Prostate gland (tissue), 2 donors: ENCODE measurements at regions not wholly inside any gene's neighbourhood (a gene's known extent, or its start where the extent isn't known, plus 50 kb on each side); places are given as distances from the start of the nearest gene placed in this dataset.

Source experiments
- DNase-seq: peaks from one replicate; pipeline ENCODE4 v3.0.0-alpha.2; 2019; ENCODE audit warnings: low spot score
- H3K27ac ChIP-seq, 2 donors: fragments of 200-600 bp; sonication (generic); 2 replicates each; pipeline ENCODE4 v1.5.1; 2017 to 2019
- H3K27me3 ChIP-seq: fragments of 200-600 bp; sonication (generic); replicated peaks from 2 replicates; pipeline ENCODE4 v1.5.1; 2019; ENCODE audit not compliant: insufficient read depth
- H3K36me3 ChIP-seq, 2 donors: fragments of 200-600 bp; sonication (generic); 1 replicate in 1 of 2; 2 replicates in 1 of 2; pipeline versions ENCODE4 v1.5.1 to v1.8.1; 2017 to 2019
- H3K4me1 ChIP-seq: fragments of 200-600 bp; sonication (generic); replicated peaks from 2 replicates; pipeline ENCODE4 v1.5.1; 2019
- H3K4me3 ChIP-seq, 2 donors: fragments of 200-600 bp; sonication (generic); 2 replicates each; pipeline ENCODE4 v1.5.1; 2017 to 2019
- H3K9me3 ChIP-seq: fragments of 200-600 bp; sonication (generic); 2 replicates; pipeline ENCODE4 v1.5.1; 2017
- CTCF ChIP-seq, 4 experiments: fragments of 200-600 bp in 2 of 4; fragments of 450-650 bp in 2 of 4; sonication (generic) in 2 of 4; IDR thresholded peaks; 1 replicate in 3 of 4; 2 replicates in 1 of 4; pipeline ENCODE4 v1.5.1; 2016 to 2019; ENCODE audit warnings: antibody characterized with exemption in 4 of 4, mild to moderate bottlenecking in 2 of 4, moderate library complexity in 2 of 4
- POLR2A ChIP-seq: fragments of 450-650 bp; IDR thresholded peaks from one replicate; pipeline ENCODE4 v1.6.1; 2016; ENCODE audit warnings: antibody characterized with exemption, mild to moderate bottlenecking
- POLR2AphosphoS5 ChIP-seq: sonication (generic); formaldehyde crosslinking; IDR thresholded peaks from one replicate; pipeline ENCODE4 v1.6.1; 2017; ENCODE audit warnings: antibody characterized with exemption
- WGBS: methylation state at CpG from one replicate; pipeline ENCODE4 v1.1.5; 2018; 5-methylcytosine and 5-hydroxymethylcytosine counted together
- intact Hi-C: fragments of 100-400 bp; cut with DNase I; formaldehyde crosslinking; loops from one replicate; pipeline ENCODE4 v1.14.2; 2022

GRCh38 chr2:156892467-156893281 is 364.8 kb upstream of the GALNT5 start:
- peak; percentile 39 for DNase-seq
- peak overlapping the region; percentile 13 to 14 for H3K4me3 ChIP-seq
- 4% methylated on average over 14 of the region's 14 CpGs for WGBS
- H3K27ac ChIP-seq = no peak overlapping the region
- no peaks in the 10 kb centered on the region for H3K4me1 ChIP-seq
- H3K36me3 ChIP-seq = no peaks in the 10 kb centered on the region
- H3K27me3 ChIP-seq = no peaks in the 10 kb centered on the region
- TF ChIP-seq POLR2AphosphoS5 (peak; percentile 52), POLR2A (no peak), CTCF (IDR thresholded peaks at IDR 0.05) (peak in 3 of 4 experiments; percentile 45 to 60 (median 58))
- intact Hi-C loops = no loop called here
- H3K9me3 ChIP-seq = no peaks in the 10 kb centered on the region

- no peak for DNase-seq
- Histone ChIP-seq H3K36me3 (no peaks in the 10 kb centered on the region), H3K9me3 (no peaks in the 10 kb centered on the region), H3K4me1 (no peaks in the 10 kb centered on the region), H3K27me3 (no peaks in the 10 kb centered on the region), H3K4me3 (no peak overlapping the region), H3K27ac (no peak overlapping the region)
- 74% methylated on average over 1 of the region's 1 CpG for WGBS
- no peak for TF ChIP-seq CTCF (IDR thresholded peaks at IDR 0.05)
- no peak for TF ChIP-seq POLR2A
- TF ChIP-seq POLR2AphosphoS5 = no peak
- intact Hi-C loops = no loop called here
Observed at GRCh38 chr2:156896294-156896693, 361.2 kb upstream of the GALNT5 start.

DNA sequence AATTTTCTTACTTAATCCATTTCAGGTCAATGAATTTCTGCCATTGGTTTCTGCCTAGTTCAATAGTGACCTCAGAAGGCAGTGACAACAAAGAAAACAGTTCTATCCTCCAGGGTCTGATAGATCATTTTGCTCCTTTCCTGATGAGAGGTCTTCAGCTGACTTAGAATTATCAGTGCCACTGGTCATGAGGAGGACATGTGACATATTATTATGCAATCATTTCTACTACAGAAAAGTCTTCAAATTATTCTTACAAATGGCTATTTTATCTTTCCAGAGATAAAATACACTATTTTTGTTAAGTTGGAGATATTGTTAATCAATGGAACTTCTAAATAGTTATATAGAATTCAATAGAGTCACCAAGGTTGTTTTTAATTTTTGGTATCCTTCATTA is 360.0 kb upstream of the GALNT5 start:
- intact Hi-C loops = no loop called here
- no peaks in the 10 kb centered on the region for H3K27me3 ChIP-seq
- no peak for DNase-seq
- H3K4me1 ChIP-seq = no peaks in the 10 kb centered on the region
- no peaks in the 10 kb centered on the region for H3K9me3 ChIP-seq
- no peak for TF ChIP-seq CTCF (IDR thresholded peaks at IDR 0.05)
- no peak for TF ChIP-seq POLR2AphosphoS5
- TF ChIP-seq POLR2A = no peak
- H3K36me3 ChIP-seq = no peaks in the 10 kb centered on the region
- no peak overlapping the region for H3K4me3 ChIP-seq
- no peak overlapping the region for H3K27ac ChIP-seq

- 80% methylated on average over 4 of the region's 4 CpGs for WGBS
- H3K4me3 ChIP-seq = no peak overlapping the region
- intact Hi-C loops = no loop called here
- no peak overlapping the region for H3K27ac ChIP-seq
- H3K27me3 ChIP-seq = no peaks in the 10 kb centered on the region
- H3K9me3 ChIP-seq = no peaks in the 10 kb centered on the region
- no peaks in the 10 kb centered on the region for H3K36me3 ChIP-seq
- no peak for DNase-seq
- H3K4me1 ChIP-seq = no peaks in the 10 kb centered on the region
- TF ChIP-seq CTCF (IDR thresholded peaks at IDR 0.05) (no peak), POLR2A (no peak), POLR2AphosphoS5 (no peak)
Observed at GRCh38 chr2:156901373-156902031, 356.0 kb upstream of the GALNT5 start.

DNA sequence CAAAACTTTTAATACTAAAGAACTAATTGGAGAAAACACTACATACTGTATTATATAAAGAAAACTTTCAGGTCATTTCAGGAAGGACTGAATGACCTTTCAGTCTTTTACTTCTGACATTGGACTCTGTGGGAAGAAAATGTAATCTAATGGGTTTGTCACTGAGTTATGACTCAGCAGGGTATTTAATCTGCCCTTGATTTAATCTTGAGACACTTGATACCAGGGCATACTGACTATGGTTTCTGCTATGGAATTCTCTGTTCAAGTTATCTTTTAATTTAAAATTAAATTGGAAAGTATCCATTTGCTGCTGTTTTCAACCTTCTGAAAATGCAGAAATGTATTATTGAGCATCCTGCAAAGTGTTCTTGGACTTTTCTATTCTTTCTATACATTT is 354.2 kb upstream of the GALNT5 start:
- intact Hi-C loops = no loop called here
- H3K36me3 ChIP-seq = no peaks in the 10 kb centered on the region
- no peak overlapping the region for H3K4me3 ChIP-seq
- no peak overlapping the region for H3K27ac ChIP-seq
- TF ChIP-seq POLR2A (no peak), CTCF (IDR thresholded peaks at IDR 0.05) (no peak), POLR2AphosphoS5 (no peak)
- H3K27me3 ChIP-seq = no peaks in the 10 kb centered on the region
- H3K4me1 ChIP-seq = no peaks in the 10 kb centered on the region
- H3K9me3 ChIP-seq = no peaks in the 10 kb centered on the region
- DNase-seq = no peak
